ENCODE measurements at regions not wholly inside any gene's neighbourhood (a gene's known extent, or its start where the extent isn't known, plus 50 kb on each side); places are given as distances from the start of the nearest gene placed in this dataset.

DNA sequence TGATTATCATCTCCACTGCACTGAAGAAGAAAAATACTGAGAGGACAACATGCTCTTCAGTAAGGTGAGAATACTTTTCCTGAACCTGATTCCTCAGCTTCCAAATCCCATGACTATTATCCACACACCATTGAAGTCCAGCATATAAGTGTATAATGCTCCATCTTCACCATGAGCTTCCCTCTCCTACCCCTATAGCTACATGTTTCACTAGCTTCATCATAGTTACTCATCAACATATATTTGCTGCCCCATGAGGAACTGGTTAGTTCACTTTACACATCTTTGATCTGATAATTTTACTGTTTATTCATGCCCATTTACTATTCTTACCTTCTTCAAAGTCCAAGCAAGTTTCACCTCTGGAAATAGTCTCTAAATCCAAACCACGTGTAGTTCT lies 908.5 kb upstream of the SEMA6D start:
- Histone ChIP-seq H3K36me3 (ENCODE audit: control insufficient read depth, insufficient read depth, low read length) (no peaks in the 10 kb centered on the region), H3K4me1 (ENCODE audit: control insufficient read depth, insufficient read depth, low read length) (no peaks in the 10 kb centered on the region), H3K27me3 (ENCODE audit: control insufficient read depth, insufficient read depth, low read length) (no peaks in the 10 kb centered on the region), H3K27ac (ENCODE audit: low read depth, low read length) (no peak overlapping the region), H3K9ac (ENCODE audit: low read depth, low read length) (no peak overlapping the region), H3K4me3 (ENCODE audit: low read depth, low read length) (no peak overlapping the region), H3K9me3 (ENCODE audit: control insufficient read depth, insufficient read depth, low read length) (no peaks in the 10 kb centered on the region)

DNA sequence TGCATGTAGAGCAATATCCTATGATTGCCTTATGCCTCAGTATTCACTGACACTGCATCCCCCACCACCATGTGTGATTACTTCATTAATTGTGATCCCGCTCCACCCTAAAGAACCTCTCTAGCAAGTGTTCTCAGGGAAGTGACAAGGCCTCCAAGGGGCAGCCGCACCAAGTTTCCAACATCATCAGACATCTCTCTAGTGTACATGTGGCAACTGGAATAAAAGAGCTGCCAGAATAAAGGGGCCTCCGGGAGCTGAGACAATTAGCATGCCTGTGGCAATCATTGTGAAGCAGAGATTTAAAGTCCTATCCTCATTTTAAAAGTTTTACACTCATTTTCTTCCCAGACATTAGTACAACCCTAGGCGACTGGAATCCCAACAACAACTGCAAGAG lies 902.1 kb upstream of the SEMA6D start:
- no peak overlapping the region for H3K27ac ChIP-seq (ENCODE audit: low read depth, low read length)
- H3K9me3 ChIP-seq (ENCODE audit: control insufficient read depth, insufficient read depth, low read length) = no peaks in the 10 kb centered on the region
- no peaks in the 10 kb centered on the region for H3K4me1 ChIP-seq (ENCODE audit: control insufficient read depth, insufficient read depth, low read length)
- no peaks in the 10 kb centered on the region for H3K36me3 ChIP-seq (ENCODE audit: control insufficient read depth, insufficient read depth, low read length)
- H3K27me3 ChIP-seq (ENCODE audit: control insufficient read depth, insufficient read depth, low read length) = no peaks in the 10 kb centered on the region
- no peak overlapping the region for H3K9ac ChIP-seq (ENCODE audit: low read depth, low read length)
- H3K4me3 ChIP-seq (ENCODE audit: low read depth, low read length) = no peak overlapping the region

DNA sequence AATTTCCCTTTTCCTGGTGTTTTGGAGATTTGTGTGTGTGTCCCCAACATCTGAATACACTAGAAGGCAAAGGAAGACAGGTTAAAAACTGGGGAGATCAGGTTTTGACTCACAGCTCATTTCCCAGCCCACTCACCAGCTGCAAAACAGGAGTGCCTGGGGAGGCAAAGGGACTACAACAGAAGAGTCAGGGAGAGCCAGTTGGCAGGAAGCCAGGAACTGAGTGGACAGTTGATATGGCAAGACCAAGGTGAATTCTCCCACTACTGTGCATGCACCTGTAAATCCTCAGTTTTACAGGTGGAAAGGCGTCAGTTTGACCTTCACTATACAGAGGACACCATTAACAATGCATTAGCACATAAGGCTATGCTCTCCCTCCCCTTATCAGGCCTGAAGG lies 901.5 kb upstream of the SEMA6D start:
- Histone ChIP-seq H3K36me3 (ENCODE audit: control insufficient read depth, insufficient read depth, low read length) (no peaks in the 10 kb centered on the region), H3K9me3 (ENCODE audit: control insufficient read depth, insufficient read depth, low read length) (no peaks in the 10 kb centered on the region), H3K4me1 (ENCODE audit: control insufficient read depth, insufficient read depth, low read length) (no peaks in the 10 kb centered on the region)

DNA sequence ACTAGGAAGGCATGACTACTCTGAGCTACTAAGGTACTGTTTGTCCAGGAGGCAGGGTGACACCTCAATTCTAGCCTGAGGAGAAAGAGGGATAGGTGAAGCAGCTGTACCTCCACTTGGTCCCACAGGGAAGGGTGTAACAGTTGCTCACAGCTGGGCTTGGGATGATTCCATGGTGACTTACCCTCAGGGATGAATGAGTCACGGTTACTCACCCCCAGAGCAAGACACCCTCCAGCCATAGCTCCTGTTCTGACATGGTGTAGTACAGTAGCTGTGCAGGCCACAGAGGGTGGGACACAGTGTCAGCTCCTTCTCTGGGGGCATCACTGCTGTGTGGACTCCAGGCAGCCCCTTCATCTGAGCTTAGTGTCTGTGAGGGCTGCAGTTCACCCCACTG lies 868.6 kb upstream of the SEMA6D start:
- peaks cover 12% of the 10 kb centered on the region for H3K9me3 ChIP-seq (ENCODE audit: control insufficient read depth, insufficient read depth, low read length)
- H3K36me3 ChIP-seq (ENCODE audit: control insufficient read depth, insufficient read depth, low read length) = no peaks in the 10 kb centered on the region
- no peak overlapping the region for H3K4me3 ChIP-seq (ENCODE audit: low read depth, low read length)

More for the DNA sequence above, 901.5 kb upstream of the SEMA6D start:
- Histone ChIP-seq H3K27ac (ENCODE audit: low read depth, low read length) (no peak overlapping the region), H3K9ac (ENCODE audit: low read depth, low read length) (no peak overlapping the region), H3K4me3 (ENCODE audit: low read depth, low read length) (no peak overlapping the region), H3K27me3 (ENCODE audit: control insufficient read depth, insufficient read depth, low read length) (no peaks in the 10 kb centered on the region)

DNA sequence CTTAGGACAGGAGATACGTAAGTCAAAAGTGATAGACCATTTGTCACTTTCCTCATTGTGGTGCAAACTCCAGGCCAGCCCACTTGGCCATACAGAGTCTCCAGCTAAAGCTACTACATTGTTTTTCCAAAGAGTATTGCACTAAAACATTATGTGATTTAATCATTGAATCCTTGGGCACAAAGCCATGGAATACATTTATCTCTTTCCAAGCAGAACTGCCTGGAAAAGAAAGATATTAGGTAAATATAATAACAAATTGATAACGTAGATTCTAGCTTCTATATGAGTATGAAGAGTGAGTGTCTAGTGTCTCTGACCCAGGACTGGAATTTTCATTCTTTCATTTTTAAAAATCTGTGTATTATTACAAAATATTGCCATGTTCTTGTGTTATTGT lies 863.7 kb upstream of the SEMA6D start:
- Histone ChIP-seq H3K4me3 (ENCODE audit: low read depth, low read length) (no peak overlapping the region), H3K4me1 (ENCODE audit: control insufficient read depth, insufficient read depth, low read length) (no peaks in the 10 kb centered on the region), H3K36me3 (ENCODE audit: control insufficient read depth, insufficient read depth, low read length) (no peaks in the 10 kb centered on the region), H3K27me3 (ENCODE audit: control insufficient read depth, insufficient read depth, low read length) (no peaks in the 10 kb centered on the region), H3K27ac (ENCODE audit: low read depth, low read length) (no peak overlapping the region), H3K9me3 (ENCODE audit: control insufficient read depth, insufficient read depth, low read length) (no peaks in the 10 kb centered on the region), H3K9ac (ENCODE audit: low read depth, low read length) (no peak overlapping the region)

More for the DNA sequence above, 868.6 kb upstream of the SEMA6D start:
- H3K27ac ChIP-seq (ENCODE audit: low read depth, low read length) = no peak overlapping the region
- H3K27me3 ChIP-seq (ENCODE audit: control insufficient read depth, insufficient read depth, low read length) = no peaks in the 10 kb centered on the region
- H3K4me1 ChIP-seq (ENCODE audit: control insufficient read depth, insufficient read depth, low read length) = no peaks in the 10 kb centered on the region
- no peak overlapping the region for H3K9ac ChIP-seq (ENCODE audit: low read depth, low read length)

DNA sequence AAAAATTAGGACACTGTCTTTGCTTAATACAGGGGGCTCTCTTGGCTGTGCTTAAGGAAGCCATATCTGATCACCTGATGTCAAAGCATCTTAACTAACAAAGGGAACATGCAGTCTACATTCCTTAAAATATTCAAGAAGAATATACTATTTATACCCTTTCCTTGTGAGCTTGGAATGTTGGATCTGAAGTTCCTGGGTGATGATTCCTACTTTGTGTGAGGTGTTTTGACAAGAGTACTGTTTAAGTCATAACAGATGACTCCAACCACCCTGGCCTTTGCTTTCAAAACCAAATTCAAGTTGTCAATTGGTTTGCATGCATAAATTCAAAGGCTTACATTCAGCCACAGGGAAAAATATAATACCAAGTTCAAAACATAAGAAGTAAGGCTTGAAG lies 862.7 kb upstream of the SEMA6D start:
- H3K27me3 ChIP-seq (ENCODE audit: control insufficient read depth, insufficient read depth, low read length) = no peaks in the 10 kb centered on the region
- H3K9me3 ChIP-seq (ENCODE audit: control insufficient read depth, insufficient read depth, low read length) = no peaks in the 10 kb centered on the region
- H3K4me3 ChIP-seq (ENCODE audit: low read depth, low read length) = no peak overlapping the region
- H3K4me1 ChIP-seq (ENCODE audit: control insufficient read depth, insufficient read depth, low read length) = no peaks in the 10 kb centered on the region
- no peaks in the 10 kb centered on the region for H3K36me3 ChIP-seq (ENCODE audit: control insufficient read depth, insufficient read depth, low read length)
- no peak overlapping the region for H3K27ac ChIP-seq (ENCODE audit: low read depth, low read length)
- no peak overlapping the region for H3K9ac ChIP-seq (ENCODE audit: low read depth, low read length)

DNA sequence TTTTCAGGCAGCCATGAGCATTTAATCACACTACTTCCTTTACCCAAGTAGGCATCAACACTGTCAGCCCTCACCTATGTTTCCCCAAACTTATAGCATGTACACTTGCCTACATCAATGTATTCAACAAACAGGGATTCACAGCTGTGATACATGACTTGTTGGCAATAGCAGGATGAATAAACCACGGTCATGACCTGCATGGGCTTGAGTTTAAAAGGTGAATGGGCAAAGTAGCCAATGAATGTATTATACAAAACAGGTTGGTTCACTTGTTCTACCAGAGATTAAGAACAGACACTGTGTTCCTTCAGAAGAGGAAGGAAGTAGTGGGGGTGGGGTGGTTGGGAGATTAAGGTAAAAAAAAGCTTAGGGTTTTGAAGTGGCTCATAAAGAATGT lies 861.9 kb upstream of the SEMA6D start:
- Histone ChIP-seq H3K27me3 (ENCODE audit: control insufficient read depth, insufficient read depth, low read length) (no peaks in the 10 kb centered on the region), H3K36me3 (ENCODE audit: control insufficient read depth, insufficient read depth, low read length) (no peaks in the 10 kb centered on the region), H3K9me3 (ENCODE audit: control insufficient read depth, insufficient read depth, low read length) (no peaks in the 10 kb centered on the region), H3K4me3 (ENCODE audit: low read depth, low read length) (no peak overlapping the region), H3K9ac (ENCODE audit: low read depth, low read length) (no peak overlapping the region), H3K4me1 (ENCODE audit: control insufficient read depth, insufficient read depth, low read length) (no peaks in the 10 kb centered on the region), H3K27ac (ENCODE audit: low read depth, low read length) (no peak overlapping the region)

DNA sequence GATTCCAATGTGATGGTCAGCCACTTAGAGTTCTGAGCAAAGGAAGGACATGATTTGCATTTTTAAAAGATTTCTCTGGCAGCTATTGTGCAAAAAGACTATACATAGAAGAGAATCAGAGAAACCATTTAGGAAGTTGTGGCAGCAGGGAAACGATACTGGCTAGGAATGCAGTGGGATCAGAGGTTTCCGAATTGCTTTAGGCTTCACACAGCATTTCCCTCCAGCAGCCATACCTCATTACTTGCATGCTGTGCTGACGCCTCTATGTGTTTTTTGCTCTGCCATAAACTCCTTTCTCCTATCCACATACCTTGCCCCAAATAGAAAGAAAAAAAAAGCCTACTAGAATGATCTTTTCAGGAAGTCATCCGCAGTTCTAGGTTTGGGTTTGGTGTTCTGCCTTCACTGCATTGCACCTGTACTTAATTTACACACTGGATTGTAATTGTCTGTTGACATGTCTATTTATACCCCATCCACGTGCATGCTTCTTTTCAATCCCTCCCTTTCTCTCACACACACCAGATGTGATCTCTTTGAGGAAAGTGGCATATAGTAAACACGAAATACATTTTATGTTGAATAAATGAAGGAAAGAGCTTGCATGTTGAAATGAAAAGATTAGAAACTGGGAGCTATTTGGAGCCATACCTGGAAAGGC lies 860.3 kb upstream of the SEMA6D start:
- Histone ChIP-seq H3K4me3 (ENCODE audit: low read depth, low read length) (no peak overlapping the region), H3K9ac (ENCODE audit: low read depth, low read length) (no peak overlapping the region), H3K27me3 (ENCODE audit: control insufficient read depth, insufficient read depth, low read length) (no peaks in the 10 kb centered on the region)

DNA sequence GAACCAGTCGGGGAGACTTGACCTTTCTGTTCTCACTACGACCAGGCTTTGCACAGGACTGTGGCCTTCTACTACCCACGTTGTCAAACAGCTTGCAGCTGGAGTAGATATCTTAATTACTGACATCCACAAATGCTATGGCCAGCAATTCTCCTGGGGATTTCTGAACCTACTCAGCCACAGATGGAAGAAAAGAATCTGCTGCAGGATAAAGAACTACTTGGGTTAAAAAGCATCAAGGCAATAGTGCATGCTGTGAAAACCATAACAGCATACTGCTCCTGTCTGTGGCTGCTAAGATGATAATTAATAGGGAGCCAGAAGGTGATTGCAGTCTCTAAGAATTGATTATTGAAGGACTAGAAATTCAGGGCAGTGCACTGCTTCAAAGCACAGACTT lies 859.2 kb upstream of the SEMA6D start:
- Histone ChIP-seq H3K27me3 (ENCODE audit: control insufficient read depth, insufficient read depth, low read length) (no peaks in the 10 kb centered on the region), H3K36me3 (ENCODE audit: control insufficient read depth, insufficient read depth, low read length) (no peaks in the 10 kb centered on the region), H3K9ac (ENCODE audit: low read depth, low read length) (no peak overlapping the region), H3K27ac (ENCODE audit: low read depth, low read length) (no peak overlapping the region), H3K9me3 (ENCODE audit: control insufficient read depth, insufficient read depth, low read length) (no peaks in the 10 kb centered on the region), H3K4me3 (ENCODE audit: low read depth, low read length) (no peak overlapping the region), H3K4me1 (ENCODE audit: control insufficient read depth, insufficient read depth, low read length) (no peaks in the 10 kb centered on the region)

More for the DNA sequence above, 860.3 kb upstream of the SEMA6D start:
- no peak overlapping the region for H3K27ac ChIP-seq (ENCODE audit: low read depth, low read length)
- no peaks in the 10 kb centered on the region for H3K9me3 ChIP-seq (ENCODE audit: control insufficient read depth, insufficient read depth, low read length)
- H3K4me1 ChIP-seq (ENCODE audit: control insufficient read depth, insufficient read depth, low read length) = no peaks in the 10 kb centered on the region
- H3K36me3 ChIP-seq (ENCODE audit: control insufficient read depth, insufficient read depth, low read length) = no peaks in the 10 kb centered on the region

DNA sequence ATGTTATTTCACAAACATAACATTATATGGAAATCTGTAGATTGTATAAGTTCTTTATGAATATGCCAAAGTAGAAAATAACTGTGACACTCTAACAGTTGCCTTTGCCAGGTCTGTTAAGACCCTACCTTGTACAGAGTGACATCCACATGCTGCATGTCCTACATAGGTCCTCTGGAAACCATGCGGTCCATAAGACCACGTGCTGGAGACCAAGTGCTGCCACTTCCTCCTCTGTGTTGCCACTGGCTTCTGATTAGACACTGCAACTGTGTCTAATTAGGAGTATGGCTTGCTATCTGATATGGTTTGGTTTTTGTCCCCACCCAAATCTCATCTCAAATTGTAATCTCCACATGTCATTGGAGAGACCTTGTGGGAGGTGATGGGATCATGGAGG lies 855.5 kb upstream of the SEMA6D start:
- H3K36me3 ChIP-seq (ENCODE audit: control insufficient read depth, insufficient read depth, low read length) = no peaks in the 10 kb centered on the region
- no peak overlapping the region for H3K27ac ChIP-seq (ENCODE audit: low read depth, low read length)
- no peaks in the 10 kb centered on the region for H3K27me3 ChIP-seq (ENCODE audit: control insufficient read depth, insufficient read depth, low read length)
- no peaks in the 10 kb centered on the region for H3K4me1 ChIP-seq (ENCODE audit: control insufficient read depth, insufficient read depth, low read length)
- H3K9me3 ChIP-seq (ENCODE audit: control insufficient read depth, insufficient read depth, low read length) = no peaks in the 10 kb centered on the region
- no peak overlapping the region for H3K9ac ChIP-seq (ENCODE audit: low read depth, low read length)
- no peak overlapping the region for H3K4me3 ChIP-seq (ENCODE audit: low read depth, low read length)

DNA sequence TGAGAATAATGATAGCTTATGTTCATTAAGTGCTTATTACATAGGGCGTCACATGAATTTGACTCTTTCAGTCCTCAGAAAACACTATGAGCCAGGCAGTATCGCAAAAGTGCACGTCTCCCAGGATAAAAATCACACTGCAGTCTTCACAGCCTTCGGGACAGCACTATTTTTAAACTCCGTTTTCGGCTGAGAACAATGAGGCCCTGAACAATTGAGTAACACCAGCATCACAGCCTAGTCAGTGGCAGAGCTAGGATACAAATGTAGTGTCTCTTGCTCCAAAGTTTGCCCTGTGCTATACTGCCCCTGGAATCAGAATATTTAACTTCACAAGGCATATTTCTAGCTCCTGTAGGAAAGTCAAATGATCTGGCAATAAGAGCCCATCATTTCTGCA lies 852.1 kb upstream of the SEMA6D start:
- H3K4me3 ChIP-seq (ENCODE audit: low read depth, low read length) = no peak overlapping the region
- H3K27me3 ChIP-seq (ENCODE audit: control insufficient read depth, insufficient read depth, low read length) = no peaks in the 10 kb centered on the region
- no peak overlapping the region for H3K27ac ChIP-seq (ENCODE audit: low read depth, low read length)
- no peaks in the 10 kb centered on the region for H3K36me3 ChIP-seq (ENCODE audit: control insufficient read depth, insufficient read depth, low read length)
- H3K9ac ChIP-seq (ENCODE audit: low read depth, low read length) = no peak overlapping the region
- no peaks in the 10 kb centered on the region for H3K4me1 ChIP-seq (ENCODE audit: control insufficient read depth, insufficient read depth, low read length)
- H3K9me3 ChIP-seq (ENCODE audit: control insufficient read depth, insufficient read depth, low read length) = no peaks in the 10 kb centered on the region
